Keratinocyte (primary cell): ENCODE measurements at regions not wholly inside any gene's neighbourhood (a gene's known extent, or its start where the extent isn't known, plus 50 kb on each side); places are given as distances from the start of the nearest gene placed in this dataset.

Experiments
- CTCF ChIP-seq, 3 experiments: IDR thresholded peaks in 1 of 3; conservative IDR thresholded peaks in 1 of 3; optimal IDR thresholded peaks in 1 of 3; 2 replicates in 2 of 3; 3 replicates in 1 of 3; pipeline versions ENCODE3 to v1.5.1; 2011; ENCODE audit warnings: low read length in 3 of 3, mild to moderate bottlenecking in 3 of 3, moderate library complexity in 2 of 3, control low read depth in 1 of 3, inconsistent platforms in 1 of 3; ENCODE audit not compliant: insufficient read depth in 2 of 3; ENCODE audit errors: extremely low read depth in 1 of 3
- EZH2 ChIP-seq: IDR thresholded peaks from one replicate; pipeline ENCODE4 v1.6.1; 2012; ENCODE audit warnings: inconsistent platforms, mild to moderate bottlenecking, low read length, moderate library complexity

- TF ChIP-seq CTCF (optimal IDR thresholded peaks at IDR 0.05 in 1 of 3, IDR thresholded peaks at IDR 0.05 in 1 of 3, conservative IDR thresholded peaks at IDR 0.05 in 1 of 3; ENCODE audit: extremely low read depth in 1 of 3, insufficient read depth in 2 of 3, low read length in 3 of 3) = no peak
- TF ChIP-seq EZH2 = no peak
Observed at GRCh38 chr2:4898706-4899105, 793.5 kb upstream of the SOX11 start.
